SK-N-SH (cell line): ENCODE measurements at regions not wholly inside any gene's neighbourhood (a gene's known extent, or its start where the extent isn't known, plus 50 kb on each side); places are given as distances from the start of the nearest gene placed in this dataset.

Experiments
- CTCF ChIA-PET: fragments of 300-600, 350-600 bp; formaldehyde crosslinking; extraction: SDS; loops from one replicate; lab custom pipeline; 2021; lab: Yijun Ruan, JAX
- POLR2A ChIA-PET: fragments of 350-600 bp; sonication (Branson Sonifier 250); formaldehyde crosslinking; extraction: SDS; loops from one replicate; lab custom pipeline; 2020; ENCODE audit warnings: antibody characterized with exemption, inconsistent platforms; lab: Yijun Ruan, JAX
- DNase-seq: peaks from one replicate; pipeline ENCODE4 v3.0.0; 2012
- H2AFZ ChIP-seq: fragments of 200-600 bp; sonication (generic); 2 replicates; pipeline ENCODE4 v1.8.1; 2016; ENCODE audit warnings: antibody characterized with exemption, mild to moderate bottlenecking, low read depth
- H3F3A ChIP-seq: fragments of 200-600 bp; sonication (generic); replicated peaks from 2 replicates; pipeline ENCODE3; 2016; ENCODE audit warnings: antibody characterized with exemption, mild to moderate bottlenecking; ENCODE audit not compliant: insufficient read depth
- H3K27ac ChIP-seq, 2 experiments: fragments of 200-500 bp in 1 of 2; fragments of 200-600 bp in 1 of 2; sonication (Bioruptor generic) in 1 of 2; sonication (generic), shearing (Covaris generic) in 1 of 2; 2 replicates each; pipeline versions ENCODE4 v1.5.1 to v1.6.1; 2014 to 2016; ENCODE audit warnings: low read depth in 2 of 2, inconsistent platforms in 1 of 2, low read length in 1 of 2, mild to moderate bottlenecking in 1 of 2, mixed read lengths in 1 of 2
- H3K27me3 ChIP-seq: fragments of 200-600 bp; sonication (generic), shearing (Covaris generic); 2 replicates; pipeline ENCODE4 v1.6.1; 2016; ENCODE audit warnings: mixed run types; ENCODE audit not compliant: insufficient read depth
- H3K36me3 ChIP-seq, 2 experiments: fragments of 200-500 bp in 1 of 2; fragments of 200-600 bp in 1 of 2; sonication (Bioruptor generic) in 1 of 2; sonication (generic) in 1 of 2; replicated peaks in 1 of 2; 2 replicates each; pipeline versions ENCODE3 to v1.5.1; 2014 to 2016; ENCODE audit warnings: low read length in 1 of 2, mild to moderate bottlenecking in 1 of 2; ENCODE audit not compliant: insufficient read depth in 2 of 2, control insufficient read depth in 1 of 2
- H3K4me1 ChIP-seq, 2 experiments: fragments of 200-500 bp in 1 of 2; fragments of 200-600 bp in 1 of 2; sonication (Bioruptor generic) in 1 of 2; sonication (generic), shearing (Covaris generic) in 1 of 2; 2 replicates each; pipeline versions ENCODE4 v1.5.1 to v1.6.1; 2014 to 2016; ENCODE audit warnings: low read depth in 1 of 2, low read length in 1 of 2, mixed run types in 1 of 2; ENCODE audit not compliant: insufficient read depth in 2 of 2, control insufficient read depth in 1 of 2
- H3K4me2 ChIP-seq: fragments of 200-600 bp; sonication (generic), shearing (Covaris generic); 2 replicates; pipeline ENCODE4 v1.6.1; 2017; ENCODE audit warnings: mixed run types
- H3K4me3 ChIP-seq, 2 experiments: fragments of 200-500 bp in 1 of 2; fragments of 200-600 bp in 1 of 2; sonication (Bioruptor generic) in 1 of 2; sonication (generic), shearing (Covaris generic) in 1 of 2; 2 replicates each; pipeline versions ENCODE4 v1.5.1 to v1.8.1; 2014 to 2016; ENCODE audit warnings: low read depth in 2 of 2, inconsistent platforms in 1 of 2, low read length in 1 of 2, mild to moderate bottlenecking in 1 of 2, mixed read lengths in 1 of 2, moderate library complexity in 1 of 2
- H3K79me2 ChIP-seq: fragments of 200-600 bp; sonication (generic); 2 replicates; pipeline ENCODE4 v1.8.1; 2017; ENCODE audit warnings: mild to moderate bottlenecking; ENCODE audit not compliant: insufficient read depth
- H3K9ac ChIP-seq: fragments of 200-600 bp; sonication (generic); 2 replicates; pipeline ENCODE4 v1.6.1; 2017; ENCODE audit warnings: mixed run types
- H3K9me2 ChIP-seq: fragments of 200-600 bp; sonication (generic); 2 replicates; pipeline ENCODE4 v1.6.1; 2017; ENCODE audit warnings: mixed run types
- H3K9me3 ChIP-seq: fragments of 200-600 bp; sonication (generic); 2 replicates; pipeline ENCODE4 v1.6.1; 2017; ENCODE audit warnings: mixed run types, mild to moderate bottlenecking, moderate library complexity
- H4K20me1 ChIP-seq: fragments of 200-600 bp; sonication (generic); 2 replicates; pipeline ENCODE4 v1.6.1; 2017; ENCODE audit warnings: mild to moderate bottlenecking, mixed run types; ENCODE audit not compliant: insufficient read depth
- ELF1 ChIP-seq: IDR thresholded peaks from 2 replicates; pipeline ENCODE4 v1.4.0; 2012
- EP300 ChIP-seq, 2 experiments: IDR thresholded peaks; 2 replicates each; pipeline versions ENCODE4 v1.4.0 to v1.6.1; 2012; ENCODE audit warnings: borderline replicate concordance in 1 of 2, low read depth in 1 of 2, low read length in 1 of 2
- EZH2phosphoT487 ChIP-seq: fragments of 200-600 bp; sonication (generic); IDR thresholded peaks from 2 replicates; pipeline ENCODE4 v1.6.1; 2017; ENCODE audit warnings: low read depth, mixed run types, mild to moderate bottlenecking, antibody characterized with exemption, moderate library complexity, borderline replicate concordance
- FOXJ3 ChIP-seq: sonication (generic); formaldehyde crosslinking; IDR thresholded peaks from 2 replicates; pipeline ENCODE4 v1.5.1; 2020; ENCODE audit warnings: mild to moderate bottlenecking, missing genetic modification reagents
- GABPA ChIP-seq: IDR thresholded peaks from 2 replicates; pipeline ENCODE4 v1.4.0; 2012; ENCODE audit warnings: low read depth, mild to moderate bottlenecking
- IRF3 ChIP-seq: fragments of 150-350 bp; IDR thresholded peaks from 2 replicates; pipeline ENCODE4 v1.6.1; 2016; ENCODE audit warnings: mild to moderate bottlenecking, low read depth, low read length
- MAX ChIP-seq: IDR thresholded peaks from 2 replicates; pipeline ENCODE4 v1.4.0; 2012; ENCODE audit warnings: low read depth
- MEF2A ChIP-seq: IDR thresholded peaks from 2 replicates; pipeline ENCODE4 v1.4.0; 2012; ENCODE audit warnings: low read depth, borderline replicate concordance
- MXI1 ChIP-seq: IDR thresholded peaks from 2 replicates; pipeline ENCODE4 v1.6.1; 2012; ENCODE audit warnings: mild to moderate bottlenecking, low read depth, low read length, improper control_type of control experiment
- PBX3 ChIP-seq: IDR thresholded peaks from 2 replicates; pipeline ENCODE4; 2012
- POLR2AphosphoS5 ChIP-seq: IDR thresholded peaks from 2 replicates; pipeline ENCODE4 v1.6.1; 2012; ENCODE audit warnings: low read depth, low read length
- RCOR1 ChIP-seq: fragments of 150-350 bp; IDR thresholded peaks from 2 replicates; pipeline ENCODE4 v1.6.1; 2017; ENCODE audit warnings: antibody characterized with exemption, low read length
- RXRA ChIP-seq: IDR thresholded peaks from 2 replicates; pipeline ENCODE4 v1.4.0; 2012; ENCODE audit warnings: low read depth, mild to moderate bottlenecking, borderline replicate concordance
- TAF1 ChIP-seq: IDR thresholded peaks from 2 replicates; pipeline ENCODE4 v1.6.1; 2012; ENCODE audit warnings: low read depth, mild to moderate bottlenecking, low read length, moderate library complexity, borderline replicate concordance
- USF2 ChIP-seq: fragments of 150-350 bp; IDR thresholded peaks from 2 replicates; pipeline ENCODE4 v1.6.1; 2017; ENCODE audit warnings: antibody characterized with exemption, low read length, low read depth, borderline replicate concordance
- ZBTB33 ChIP-seq: IDR thresholded peaks from 2 replicates; pipeline ENCODE4 v1.4.0; 2012; ENCODE audit warnings: low read depth, borderline replicate concordance
- WGBS: methylation state at CpG from one replicate; pipeline ENCODE4 v1.1.6; 2017; ENCODE audit warnings: low lambda C conversion rate; 5-methylcytosine and 5-hydroxymethylcytosine counted together

GRCh38 chr12:107551434-107551833 lies 134.2 kb upstream of the PWP1 start:
- TF ChIP-seq TAF1 (no peak), GABPA (no peak), ZBTB33 (no peak), PBX3 (no peak), EZH2phosphoT487 (no peak), ELF1 (no peak), EP300 (IDR thresholded peaks at IDR 0.05; ENCODE audit: borderline replicate concordance in 1 of 2, low read depth in 1 of 2, low read length in 1 of 2) (no peak), IRF3 (no peak), MXI1 (no peak)
- H3K9me3 ChIP-seq = no peaks in the 10 kb centered on the region
- no peak overlapping the region for H3K27ac ChIP-seq
- no peak overlapping the region for H3K9ac ChIP-seq
- DNase-seq = no peak
- H3K36me3 ChIP-seq = no peaks in the 10 kb centered on the region
- no peaks in the 10 kb centered on the region for H3K27me3 ChIP-seq
- H3K79me2 ChIP-seq = no peaks in the 10 kb centered on the region
- no peaks in the 10 kb centered on the region for H3F3A ChIP-seq
- H3K4me2 ChIP-seq = no peak overlapping the region
- ChIA-PET CTCF (interaction anchor here (1.2 kb wide), 1 partner anchor 57 kb away, joined by 3 read pairs; no protein-coding TSS in a partner anchor), POLR2A (no interaction called here)
- H3K9me2 ChIP-seq = no peaks in the 10 kb centered on the region
- no peaks in the 10 kb centered on the region; a peak in 1 of 4 replicates for H3K4me1 ChIP-seq
- H4K20me1 ChIP-seq = no peaks in the 10 kb centered on the region
- no peak overlapping the region for H2AFZ ChIP-seq
- H3K4me3 ChIP-seq = no peak overlapping the region

- WGBS = 52% methylated on average over 4 of the region's 4 CpGs
- no peaks in the 10 kb centered on the region for H4K20me1 ChIP-seq
- no peak overlapping the region for H3K9ac ChIP-seq
- no peaks in the 10 kb centered on the region for H3K79me2 ChIP-seq
- POLR2A ChIA-PET = no interaction called here
- H3K36me3 ChIP-seq = no peaks in the 10 kb centered on the region
- no peaks in the 10 kb centered on the region for H3K27me3 ChIP-seq
- no peak overlapping the region for H3K4me3 ChIP-seq
- no peaks in the 10 kb centered on the region for H3F3A ChIP-seq
- no peak overlapping the region for H2AFZ ChIP-seq
- CTCF ChIA-PET = interaction anchor here (0.7 to 1.0 kb wide), 3 partner anchors 48 to 421 kb away, joined by 3 read pairs; no protein-coding TSS in a partner anchor
- H3K27ac ChIP-seq = no peak overlapping the region
- H3K9me3 ChIP-seq = no peaks in the 10 kb centered on the region
- H3K4me2 ChIP-seq = no peak overlapping the region
- no peak for DNase-seq
- H3K4me1 ChIP-seq = no peaks in the 10 kb centered on the region; a peak in 1 of 4 replicates
- no peaks in the 10 kb centered on the region for H3K9me2 ChIP-seq
- TF ChIP-seq MEF2A (no peak), MAX (no peak), ZBTB33 (no peak), FOXJ3 (no peak), EP300 (IDR thresholded peaks at IDR 0.05; ENCODE audit: borderline replicate concordance in 1 of 2, low read depth in 1 of 2, low read length in 1 of 2) (no peak), RCOR1 (no peak), GABPA (no peak), USF2 (no peak), MXI1 (no peak), POLR2AphosphoS5 (no peak), PBX3 (no peak), RXRA (no peak)
These were observed 133.3 kb upstream of the PWP1 start for GRCh38 chr12:107552263-107552662.
